IPS DF 6.9 (cell line): ENCODE measurements at regions not wholly inside any gene's neighbourhood (a gene's known extent, or its start where the extent isn't known, plus 50 kb on each side); places are given as distances from the start of the nearest gene placed in this dataset.

Experiments used
- DNase-seq: peaks from one replicate; pipeline ENCODE4 v3.0.0-alpha.2; 2013; ENCODE audit warnings: low read depth, low spot score
- H3K27ac ChIP-seq: one replicate; pipeline ENCODE4 v1.5.1; 2013; ENCODE audit warnings: low read length, control low read depth
- H3K27me3 ChIP-seq: 2 replicates; pipeline ENCODE4 v1.6.1; 2013; ENCODE audit warnings: mild to moderate bottlenecking, low read length; ENCODE audit not compliant: control insufficient read depth, insufficient read depth
- H3K36me3 ChIP-seq: 2 replicates; pipeline ENCODE4 v1.6.1; 2013; ENCODE audit warnings: low read length; ENCODE audit not compliant: control insufficient read depth, insufficient read depth
- H3K4me1 ChIP-seq: 2 replicates; pipeline ENCODE4 v1.6.1; 2013; ENCODE audit warnings: low read length; ENCODE audit not compliant: control insufficient read depth, insufficient read depth
- H3K4me3 ChIP-seq: 2 replicates; pipeline ENCODE4 v1.5.1; 2013; ENCODE audit warnings: mild to moderate bottlenecking, low read length
- H3K9me3 ChIP-seq: 2 replicates; pipeline ENCODE4 v1.6.1; 2013; ENCODE audit warnings: low read length, inconsistent platforms; ENCODE audit not compliant: control insufficient read depth, insufficient read depth
- WGBS: extraction: QIAGEN DNeasy Blood & Tissue Kit; methylation state at CpG from one replicate; pipeline ENCODE4 v1.1.7; 2013; ENCODE audit warnings: mixed read lengths, missing lambda C conversion rate; ENCODE audit not compliant: insufficient read length, insufficient coverage; 5-methylcytosine and 5-hydroxymethylcytosine counted together

DNA sequence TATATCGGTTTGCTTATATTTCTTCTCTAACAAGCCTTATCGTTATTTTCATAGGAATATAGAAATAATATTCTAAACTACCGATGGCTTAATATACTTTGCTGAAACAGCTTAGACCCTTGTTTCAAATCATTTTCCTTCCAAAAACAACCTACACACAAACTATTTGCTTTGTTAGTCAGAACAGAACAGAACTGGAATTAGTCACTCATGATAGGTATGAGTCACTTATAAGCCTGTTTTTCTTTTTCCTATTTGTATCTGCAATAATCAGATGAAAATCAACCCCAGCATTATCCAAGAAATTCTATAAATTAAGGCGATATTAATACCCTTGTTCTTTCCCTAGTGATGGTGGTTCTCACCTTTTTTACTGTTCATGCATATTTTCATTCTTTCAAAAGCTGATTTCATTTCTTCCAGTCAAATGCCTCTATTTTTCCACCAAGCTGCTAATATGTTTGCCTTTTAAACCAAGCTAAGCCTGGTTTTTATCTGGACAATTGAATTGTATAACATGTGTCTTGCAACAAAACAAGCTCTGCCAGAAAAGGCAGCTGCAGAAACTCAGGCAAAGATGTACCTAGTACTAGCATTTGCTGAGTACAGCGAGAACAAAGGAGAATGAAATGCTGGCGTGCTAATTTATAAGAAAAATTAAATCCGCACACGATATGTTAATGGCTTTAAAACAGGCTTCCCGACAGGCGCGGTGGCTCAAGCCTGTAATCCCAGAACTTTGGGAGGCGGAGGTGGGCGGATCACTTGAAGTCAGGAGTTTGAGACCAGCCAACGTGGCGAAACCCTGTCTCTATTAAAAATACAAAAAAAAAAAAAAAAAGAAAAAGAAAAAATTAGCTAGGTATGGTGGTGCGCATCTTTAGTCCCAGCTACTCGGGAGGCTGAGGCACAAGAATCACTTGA lies 1418.2 kb downstream of the AACS start:
- Histone ChIP-seq H3K36me3 (no peaks in the 10 kb centered on the region), H3K4me3 (no peak overlapping the region), H3K9me3 (no peaks in the 10 kb centered on the region), H3K27me3 (no peaks in the 10 kb centered on the region), H3K27ac (no peak overlapping the region), H3K4me1 (no peaks in the 10 kb centered on the region)
- DNase-seq, result no peak
- WGBS, result no CpG with 5 or more reads among the region's 17 CpGs

DNA sequence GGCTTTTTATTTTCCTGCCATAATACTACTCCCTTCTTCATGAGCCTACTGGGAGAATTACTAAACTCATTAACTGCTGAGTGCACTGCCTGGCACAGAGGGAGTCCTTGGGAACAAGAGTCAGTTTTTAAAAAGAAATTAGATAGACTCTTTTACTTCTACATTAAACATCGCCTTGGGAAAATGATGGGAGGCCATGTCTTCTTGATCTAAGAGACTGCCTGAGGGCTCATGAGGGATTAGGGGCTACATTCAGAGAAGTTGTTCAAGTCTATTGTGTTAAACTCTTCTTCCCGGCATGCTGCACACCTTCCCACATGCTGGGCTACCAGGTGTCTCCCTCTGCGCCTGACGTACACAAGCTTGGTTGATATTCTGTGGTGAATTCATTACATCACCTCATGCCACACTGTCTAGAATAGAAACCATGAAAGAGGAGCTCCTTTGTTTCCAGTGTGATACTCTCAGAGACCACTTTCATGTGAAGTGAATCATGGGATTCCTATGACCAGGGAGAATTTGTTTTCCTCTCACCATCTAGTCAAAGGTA lies 1422.3 kb downstream of the AACS start:
- no CpG with 5 or more reads among the region's 4 CpGs for WGBS
- Histone ChIP-seq H3K4me1 (no peaks in the 10 kb centered on the region), H3K9me3 (no peaks in the 10 kb centered on the region), H3K27ac (no peak overlapping the region), H3K27me3 (no peaks in the 10 kb centered on the region), H3K36me3 (no peaks in the 10 kb centered on the region), H3K4me3 (no peak overlapping the region)
- DNase-seq, result no peak

DNA sequence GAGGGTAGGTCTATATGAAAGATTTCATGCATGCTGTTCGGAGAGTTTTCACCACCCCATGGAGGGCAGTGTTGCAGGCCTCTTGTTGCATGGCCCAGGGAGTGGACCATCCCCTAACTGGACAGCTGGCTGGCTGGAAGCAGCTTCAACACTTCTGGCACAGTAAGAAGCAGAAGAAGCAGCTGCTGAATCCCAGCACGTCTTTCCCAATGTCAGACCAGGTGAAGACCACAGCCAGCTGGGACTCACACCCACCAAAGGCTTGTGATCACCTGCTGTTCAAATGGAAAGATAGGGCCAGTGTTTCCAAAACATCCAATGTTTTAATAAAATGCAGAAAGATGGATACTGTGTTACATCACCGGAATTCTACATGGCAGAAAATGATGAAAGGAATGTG lies 1423.6 kb downstream of the AACS start:
- no peaks in the 10 kb centered on the region for H3K9me3 ChIP-seq
- no peaks in the 10 kb centered on the region for H3K27me3 ChIP-seq
- DNase-seq, result no peak
- H3K36me3 ChIP-seq, result no peaks in the 10 kb centered on the region
- no peaks in the 10 kb centered on the region for H3K4me1 ChIP-seq
- no peak overlapping the region for H3K4me3 ChIP-seq
- H3K27ac ChIP-seq, result no peak overlapping the region
- no CpG with 5 or more reads among the region's 3 CpGs for WGBS

DNA sequence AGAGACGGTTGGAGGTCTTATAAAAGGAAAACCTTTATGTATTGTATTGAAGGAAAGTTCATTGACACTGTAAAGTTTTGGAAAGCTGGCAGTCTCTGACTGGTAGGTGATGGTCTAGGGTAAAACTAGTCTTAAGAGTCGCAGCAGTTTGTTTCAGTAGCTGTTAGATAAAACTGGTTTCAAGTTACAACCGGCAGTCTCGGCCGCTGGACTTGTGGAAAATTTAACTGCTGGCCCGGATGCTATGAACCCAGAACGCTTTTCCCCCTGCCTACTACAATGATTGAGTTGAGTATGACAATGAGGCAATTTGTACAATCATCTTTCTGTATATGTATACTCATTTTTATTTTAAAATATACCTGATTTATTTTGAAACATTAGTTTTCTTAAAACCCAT lies 1426.9 kb downstream of the AACS start:
- WGBS, result no CpG with 5 or more reads among the region's 7 CpGs
- no peaks in the 10 kb centered on the region for H3K27me3 ChIP-seq
- H3K4me3 ChIP-seq, result no peak overlapping the region
- no peaks in the 10 kb centered on the region for H3K4me1 ChIP-seq
- no peak overlapping the region for H3K27ac ChIP-seq
- H3K9me3 ChIP-seq, result no peaks in the 10 kb centered on the region
- H3K36me3 ChIP-seq, result no peaks in the 10 kb centered on the region
- no peak for DNase-seq

DNA sequence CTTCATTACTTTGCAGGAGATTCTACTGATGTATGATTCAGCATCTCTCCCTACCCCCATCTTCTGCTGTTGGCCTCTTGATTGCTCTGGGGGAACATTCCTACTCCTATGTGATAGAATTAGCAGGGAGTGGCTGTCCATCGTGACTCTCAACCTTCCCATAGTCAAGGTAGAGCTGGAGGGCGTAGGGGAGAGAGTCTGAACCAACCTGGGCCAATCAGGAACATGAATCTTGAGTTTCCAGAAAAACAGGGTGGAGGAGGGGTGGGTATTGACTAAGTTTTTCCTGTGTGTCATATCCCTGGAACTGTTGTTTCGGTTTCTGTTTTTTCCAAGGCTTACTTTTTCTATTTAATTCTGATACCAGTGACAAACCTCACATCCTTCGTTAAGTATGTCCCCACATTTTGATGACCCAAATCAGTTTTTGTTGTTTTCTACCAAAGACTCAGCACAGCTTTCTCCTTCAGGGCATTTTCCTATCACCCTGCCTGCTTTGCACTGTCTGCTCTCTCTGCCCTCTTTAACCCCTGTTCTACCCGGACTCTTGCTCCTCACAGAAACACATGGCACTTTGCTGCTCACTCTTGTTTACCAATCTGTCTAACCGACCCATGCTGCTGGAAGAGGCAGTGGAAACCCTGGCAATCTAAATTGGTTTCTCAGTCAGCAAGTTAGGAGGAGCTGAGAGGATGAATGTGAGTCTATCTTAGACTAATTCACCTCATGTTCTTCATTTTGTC lies 1428.3 kb downstream of the AACS start:
- H3K4me1 ChIP-seq, result no peaks in the 10 kb centered on the region
- no peaks in the 10 kb centered on the region for H3K36me3 ChIP-seq
- no CpG with 5 or more reads among the region's 6 CpGs for WGBS
- no peak for DNase-seq
- no peaks in the 10 kb centered on the region for H3K9me3 ChIP-seq
- H3K27me3 ChIP-seq, result no peaks in the 10 kb centered on the region
- no peak overlapping the region for H3K27ac ChIP-seq
- H3K4me3 ChIP-seq, result no peak overlapping the region; the same call in 1 of the 2 replicates

DNA sequence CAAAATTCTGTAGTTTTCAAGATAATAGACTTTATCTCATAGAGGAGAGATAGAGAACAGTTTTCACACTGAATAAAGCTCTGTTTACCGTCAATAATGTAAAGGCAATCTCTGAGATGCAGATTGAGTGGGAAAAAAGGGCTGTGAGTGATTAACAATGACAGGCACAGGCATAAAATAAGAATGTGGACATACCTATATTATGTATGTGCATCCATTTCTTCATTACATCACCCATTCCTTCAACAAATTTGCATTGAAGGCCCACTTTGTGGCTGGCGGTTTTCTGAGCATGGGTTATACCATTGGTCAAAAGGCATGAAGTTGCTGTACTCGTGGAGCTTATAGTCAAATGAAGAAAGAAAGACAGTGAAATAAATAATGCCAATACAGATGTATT lies 1431.0 kb downstream of the AACS start:
- WGBS, result no CpG with 5 or more reads among the region's 3 CpGs

DNA sequence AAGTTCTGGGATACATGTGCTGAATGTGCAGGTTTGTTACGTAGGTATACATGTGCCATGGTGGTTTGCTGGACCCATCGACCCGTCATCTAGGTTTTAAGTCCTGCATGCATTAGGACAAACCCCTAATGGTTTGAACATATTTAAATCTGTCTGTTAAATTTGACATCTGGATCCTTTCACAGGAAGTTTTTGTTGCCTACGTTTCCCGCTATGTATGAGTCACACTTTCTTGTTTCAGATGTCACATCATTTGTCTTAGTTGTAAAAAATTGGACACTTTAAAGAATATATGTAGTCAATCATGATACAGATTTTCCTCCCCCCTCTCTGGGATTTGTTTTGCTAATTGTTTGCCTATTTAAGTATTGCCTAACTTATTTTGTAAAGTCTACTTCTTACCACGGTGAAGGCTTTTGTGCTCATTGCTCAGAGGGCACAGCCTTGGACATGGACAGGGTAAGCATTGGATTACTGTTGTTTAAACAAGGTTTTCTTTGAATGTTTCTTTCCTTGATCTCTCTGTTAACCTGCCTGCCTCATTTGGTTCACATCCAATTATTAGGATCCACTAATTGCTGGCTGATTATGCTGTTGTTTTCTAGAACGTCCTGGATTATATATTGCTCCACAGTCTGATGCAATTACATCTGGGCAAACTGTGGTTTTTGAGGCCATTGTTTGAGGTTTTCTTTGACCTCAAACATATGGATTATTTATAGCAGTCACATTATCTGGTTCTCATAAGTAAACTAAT lies 1441.4 kb downstream of the AACS start:
- Histone ChIP-seq H3K36me3 (no peaks in the 10 kb centered on the region), H3K9me3 (no peaks in the 10 kb centered on the region), H3K4me3 (no peak overlapping the region), H3K4me1 (no peaks in the 10 kb centered on the region), H3K27ac (no peak overlapping the region), H3K27me3 (no peaks in the 10 kb centered on the region)
- WGBS, result no CpG with 5 or more reads among the region's 7 CpGs
- DNase-seq, result no peak

More for the DNA sequence above, 1431.0 kb downstream of the AACS start:
- Histone ChIP-seq H3K27ac (no peak overlapping the region), H3K27me3 (no peaks in the 10 kb centered on the region), H3K9me3 (no peaks in the 10 kb centered on the region), H3K4me1 (no peaks in the 10 kb centered on the region), H3K36me3 (no peaks in the 10 kb centered on the region), H3K4me3 (no peak overlapping the region)
- no peak for DNase-seq

DNA sequence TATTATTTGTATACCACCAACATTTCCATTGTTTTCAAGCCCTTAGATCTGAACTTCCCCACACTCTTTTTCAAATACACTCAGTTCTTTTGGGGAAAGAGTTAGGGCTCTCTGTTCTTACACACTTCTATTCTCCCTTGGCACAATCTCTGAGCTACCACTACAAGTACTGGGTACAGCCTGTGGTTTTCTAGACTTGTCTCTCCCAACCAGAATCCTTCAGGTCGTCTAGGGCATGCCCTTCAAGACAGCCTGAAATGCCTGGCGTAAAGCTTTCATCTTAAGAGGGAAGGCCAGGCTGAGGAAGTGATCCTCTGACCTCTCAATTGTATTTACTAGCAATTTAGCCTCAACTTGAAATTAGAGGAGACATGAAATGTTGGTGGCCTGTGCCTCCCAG lies 1442.0 kb downstream of the AACS start:
- DNase-seq, result no peak
- Histone ChIP-seq H3K27me3 (no peaks in the 10 kb centered on the region), H3K4me3 (no peak overlapping the region), H3K4me1 (no peaks in the 10 kb centered on the region), H3K36me3 (no peaks in the 10 kb centered on the region), H3K9me3 (no peaks in the 10 kb centered on the region), H3K27ac (no peak overlapping the region)
- no CpG with 5 or more reads among the region's 2 CpGs for WGBS

DNA sequence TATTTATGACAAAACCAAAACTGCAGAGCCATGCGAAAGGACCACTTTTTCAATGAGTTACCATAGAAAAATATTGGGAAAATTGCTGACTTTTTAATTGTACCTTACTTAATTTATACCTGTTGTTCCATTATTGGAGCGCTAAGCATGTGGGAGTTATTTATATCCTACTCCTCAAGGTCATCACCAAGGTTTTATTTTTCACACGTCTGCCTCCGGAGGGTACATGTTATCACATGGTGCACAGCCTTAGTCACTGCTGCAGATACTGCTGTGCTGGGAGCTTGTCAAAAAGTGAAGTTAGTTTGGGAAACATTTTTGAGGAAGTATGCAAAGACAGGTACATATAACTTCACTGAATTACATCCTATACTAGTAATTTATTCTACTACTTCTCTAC lies 1444.3 kb downstream of the AACS start:
- Histone ChIP-seq H3K36me3 (no peaks in the 10 kb centered on the region), H3K9me3 (no peaks in the 10 kb centered on the region), H3K27ac (no peak overlapping the region), H3K4me3 (no peak overlapping the region), H3K4me1 (no peaks in the 10 kb centered on the region), H3K27me3 (no peaks in the 10 kb centered on the region)
- no CpG with 5 or more reads among the region's 4 CpGs for WGBS
- no peak for DNase-seq

DNA sequence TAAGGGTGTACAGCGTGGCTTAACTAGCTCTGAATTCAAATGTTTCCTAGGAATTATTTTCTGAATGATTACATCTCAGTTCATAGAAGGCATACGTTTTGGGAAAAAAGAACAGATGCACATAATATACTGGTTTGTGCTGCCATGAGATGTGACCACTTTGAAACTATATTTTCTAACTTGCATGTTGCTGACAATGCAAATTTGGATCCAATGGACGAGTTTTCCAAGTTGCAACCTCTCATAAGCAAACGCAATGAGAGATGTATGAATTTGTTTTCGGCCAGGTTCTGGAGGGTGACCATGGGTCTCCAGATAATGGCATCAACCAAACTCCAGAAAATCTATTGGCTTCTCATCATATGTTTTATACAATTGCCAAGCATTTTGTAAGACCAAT lies 1445.4 kb downstream of the AACS start:
- Histone ChIP-seq H3K27me3 (no peaks in the 10 kb centered on the region), H3K36me3 (no peaks in the 10 kb centered on the region), H3K4me1 (no peaks in the 10 kb centered on the region), H3K9me3 (no peaks in the 10 kb centered on the region), H3K4me3 (no peak overlapping the region), H3K27ac (no peak overlapping the region)
- no peak for DNase-seq
- WGBS, result no CpG with 5 or more reads among the region's 5 CpGs
